ENCODE measurements at regions not wholly inside any gene's neighbourhood (a gene's known extent, or its start where the extent isn't known, plus 50 kb on each side); places are given as distances from the start of the nearest gene placed in this dataset.

DNA sequence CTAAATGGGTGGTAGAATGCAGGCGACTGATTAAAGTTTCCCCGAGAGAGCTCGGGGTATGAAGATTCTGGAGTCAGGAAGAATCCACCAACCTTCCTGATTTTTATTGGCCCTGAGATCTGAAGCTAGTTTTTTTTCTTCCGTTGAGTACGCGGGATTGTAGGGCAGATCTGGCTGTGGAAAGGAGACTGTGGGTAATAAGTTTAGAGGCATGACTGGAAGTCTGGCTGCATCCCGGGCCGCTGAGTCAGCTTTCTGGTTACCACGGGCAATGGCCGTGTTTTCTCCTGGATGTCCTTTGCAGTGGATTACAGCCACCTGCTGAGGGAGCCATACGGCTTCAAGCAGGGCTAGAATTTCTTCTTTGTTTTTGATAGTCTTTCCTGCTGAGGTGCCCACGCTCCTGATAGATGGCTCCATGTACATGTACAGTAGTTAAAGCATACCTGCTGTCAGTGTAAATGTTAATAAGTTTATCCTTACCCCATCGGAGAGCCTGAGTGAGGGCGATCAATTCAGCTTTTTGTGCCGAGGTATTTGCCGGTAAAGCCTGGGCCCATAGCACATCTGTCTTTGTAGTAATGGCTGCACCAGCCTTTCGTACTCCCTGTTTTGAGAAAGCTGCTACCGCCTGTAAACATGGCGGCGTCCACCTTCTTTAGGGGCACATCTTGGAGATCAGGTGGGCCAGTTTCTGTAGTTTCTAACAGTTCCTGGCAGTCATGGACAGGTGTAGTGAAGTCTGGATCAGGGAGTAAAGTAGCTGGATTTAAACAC, 154.0 kb downstream of the TRIM27 start:
- no peak for TF ChIP-seq EP300 (conservative IDR thresholded peaks at IDR 0.05; ENCODE audit: poor library complexity, severe bottlenecking)
- no peak for TF ChIP-seq POLR2AphosphoS5 (IDR thresholded peaks at IDR 0.05)
- TF ChIP-seq, protein P1, sequence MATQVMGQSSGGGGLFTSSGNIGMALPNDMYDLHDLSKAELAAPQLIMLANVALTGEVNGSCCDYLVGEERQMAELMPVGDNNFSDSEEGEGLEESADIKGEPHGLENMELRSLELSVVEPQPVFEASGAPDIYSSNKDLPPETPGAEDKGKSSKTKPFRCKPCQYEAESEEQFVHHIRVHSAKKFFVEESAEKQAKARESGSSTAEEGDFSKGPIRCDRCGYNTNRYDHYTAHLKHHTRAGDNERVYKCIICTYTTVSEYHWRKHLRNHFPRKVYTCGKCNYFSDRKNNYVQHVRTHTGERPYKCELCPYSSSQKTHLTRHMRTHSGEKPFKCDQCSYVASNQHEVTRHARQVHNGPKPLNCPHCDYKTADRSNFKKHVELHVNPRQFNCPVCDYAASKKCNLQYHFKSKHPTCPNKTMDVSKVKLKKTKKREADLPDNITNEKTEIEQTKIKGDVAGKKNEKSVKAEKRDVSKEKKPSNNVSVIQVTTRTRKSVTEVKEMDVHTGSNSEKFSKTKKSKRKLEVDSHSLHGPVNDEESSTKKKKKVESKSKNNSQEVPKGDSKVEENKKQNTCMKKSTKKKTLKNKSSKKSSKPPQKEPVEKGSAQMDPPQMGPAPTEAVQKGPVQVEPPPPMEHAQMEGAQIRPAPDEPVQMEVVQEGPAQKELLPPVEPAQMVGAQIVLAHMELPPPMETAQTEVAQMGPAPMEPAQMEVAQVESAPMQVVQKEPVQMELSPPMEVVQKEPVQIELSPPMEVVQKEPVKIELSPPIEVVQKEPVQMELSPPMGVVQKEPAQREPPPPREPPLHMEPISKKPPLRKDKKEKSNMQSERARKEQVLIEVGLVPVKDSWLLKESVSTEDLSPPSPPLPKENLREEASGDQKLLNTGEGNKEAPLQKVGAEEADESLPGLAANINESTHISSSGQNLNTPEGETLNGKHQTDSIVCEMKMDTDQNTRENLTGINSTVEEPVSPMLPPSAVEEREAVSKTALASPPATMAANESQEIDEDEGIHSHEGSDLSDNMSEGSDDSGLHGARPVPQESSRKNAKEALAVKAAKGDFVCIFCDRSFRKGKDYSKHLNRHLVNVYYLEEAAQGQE (IDR thresholded peaks at IDR 0.05; ENCODE audit: borderline replicate concordance): no peak
- TF ChIP-seq, protein P2, sequence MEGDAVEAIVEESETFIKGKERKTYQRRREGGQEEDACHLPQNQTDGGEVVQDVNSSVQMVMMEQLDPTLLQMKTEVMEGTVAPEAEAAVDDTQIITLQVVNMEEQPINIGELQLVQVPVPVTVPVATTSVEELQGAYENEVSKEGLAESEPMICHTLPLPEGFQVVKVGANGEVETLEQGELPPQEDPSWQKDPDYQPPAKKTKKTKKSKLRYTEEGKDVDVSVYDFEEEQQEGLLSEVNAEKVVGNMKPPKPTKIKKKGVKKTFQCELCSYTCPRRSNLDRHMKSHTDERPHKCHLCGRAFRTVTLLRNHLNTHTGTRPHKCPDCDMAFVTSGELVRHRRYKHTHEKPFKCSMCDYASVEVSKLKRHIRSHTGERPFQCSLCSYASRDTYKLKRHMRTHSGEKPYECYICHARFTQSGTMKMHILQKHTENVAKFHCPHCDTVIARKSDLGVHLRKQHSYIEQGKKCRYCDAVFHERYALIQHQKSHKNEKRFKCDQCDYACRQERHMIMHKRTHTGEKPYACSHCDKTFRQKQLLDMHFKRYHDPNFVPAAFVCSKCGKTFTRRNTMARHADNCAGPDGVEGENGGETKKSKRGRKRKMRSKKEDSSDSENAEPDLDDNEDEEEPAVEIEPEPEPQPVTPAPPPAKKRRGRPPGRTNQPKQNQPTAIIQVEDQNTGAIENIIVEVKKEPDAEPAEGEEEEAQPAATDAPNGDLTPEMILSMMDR (IDR thresholded peaks at IDR 0.05; ENCODE audit: poor library complexity, severe bottlenecking): peak; percentile 20
- H3K9me2 ChIP-seq (ENCODE audit: insufficient read depth, low read length): no peaks in the 10 kb centered on the region
- H3K36me3 ChIP-seq (ENCODE audit: insufficient read depth, low read length): no peaks in the 10 kb centered on the region
- H3K9me3 ChIP-seq (ENCODE audit: low read length): peaks cover 4% of the 10 kb centered on the region
- no peaks in the 10 kb centered on the region for H3F3A ChIP-seq (ENCODE audit: insufficient read depth, low read length, poor library complexity, severe bottlenecking)
- H3K27me3 ChIP-seq (ENCODE audit: insufficient read depth, low read depth, low read length): peaks cover 100% of the 10 kb centered on the region
- no peak overlapping the region for H3K27ac ChIP-seq (ENCODE audit: low read length)
- no peak overlapping the region for H3K4me2 ChIP-seq (ENCODE audit: low read length)
- no peaks in the 10 kb centered on the region for H3K79me2 ChIP-seq (replicated peaks; ENCODE audit: insufficient read depth, low read length)
- peak overlapping the region; percentile 39 for H3K4me3 ChIP-seq (ENCODE audit: low read length)
- H4K20me1 ChIP-seq (ENCODE audit: insufficient read depth): no peaks in the 10 kb centered on the region
- no peak overlapping the region for H2AFZ ChIP-seq (ENCODE audit: low read depth, low read length)
- H3K9ac ChIP-seq (ENCODE audit: low read length): no peak overlapping the region

DNA sequence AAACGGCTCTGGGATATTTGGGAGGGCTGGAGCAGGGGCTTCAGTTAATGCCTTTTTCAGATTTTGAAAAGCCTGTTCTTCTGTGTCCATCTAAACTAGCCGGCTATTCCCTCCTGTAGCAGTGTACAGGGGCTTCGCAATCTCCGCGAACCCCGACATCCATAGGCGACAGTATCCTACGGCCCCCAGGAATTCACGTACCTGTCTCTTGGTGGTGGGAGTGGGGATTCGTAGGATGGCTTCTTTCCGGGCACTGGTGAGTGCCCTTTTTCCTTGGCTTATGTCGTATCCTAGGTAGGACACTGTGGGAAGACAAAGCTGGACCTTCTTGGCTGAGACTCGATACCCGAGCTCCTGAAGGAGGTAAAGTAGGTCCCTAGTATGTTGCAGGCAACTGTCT, 153.1 kb downstream of the TRIM27 start:
- Histone ChIP-seq H4K20me1 (ENCODE audit: insufficient read depth) (no peaks in the 10 kb centered on the region), H3K27me3 (ENCODE audit: insufficient read depth, low read depth, low read length) (peaks cover 100% of the 10 kb centered on the region), H3K4me3 (ENCODE audit: low read length) (no peak overlapping the region), H3K27ac (ENCODE audit: low read length) (no peak overlapping the region), H2AFZ (ENCODE audit: low read depth, low read length) (no peak overlapping the region), H3K9me3 (ENCODE audit: low read length) (peaks cover 4% of the 10 kb centered on the region), H3K4me2 (ENCODE audit: low read length) (no peak overlapping the region), H3K9me2 (ENCODE audit: insufficient read depth, low read length) (no peaks in the 10 kb centered on the region), H3K36me3 (ENCODE audit: insufficient read depth, low read length) (no peaks in the 10 kb centered on the region), H3K9ac (ENCODE audit: low read length) (no peak overlapping the region), H3K79me2 (replicated peaks; ENCODE audit: insufficient read depth, low read length) (no peaks in the 10 kb centered on the region), H3F3A (ENCODE audit: insufficient read depth, low read length, poor library complexity, severe bottlenecking) (no peaks in the 10 kb centered on the region)
- TF ChIP-seq RAD21 (conservative IDR thresholded peaks at IDR 0.05) (no peak), EP300 (conservative IDR thresholded peaks at IDR 0.05; ENCODE audit: poor library complexity, severe bottlenecking) (no peak), MXI1 (conservative IDR thresholded peaks at IDR 0.05; ENCODE audit: poor library complexity, severe bottlenecking) (no peak), TAF1 (IDR thresholded peaks at IDR 0.05; ENCODE audit: low read depth) (no peak), SMC3 (conservative IDR thresholded peaks at IDR 0.05; ENCODE audit: poor library complexity) (no peak), POLR2AphosphoS5 (IDR thresholded peaks at IDR 0.05) (no peak), EZH2 (IDR thresholded peaks at IDR 0.05; ENCODE audit: borderline replicate concordance, insufficient read depth, low read length, poor library complexity, severe bottlenecking) (no peak)
- TF ChIP-seq, protein P2 (IDR thresholded peaks at IDR 0.05; ENCODE audit: poor library complexity, severe bottlenecking): no peak
- TF ChIP-seq, protein P1 (IDR thresholded peaks at IDR 0.05; ENCODE audit: borderline replicate concordance): no peak

Measured in neural cell (in vitro differentiated cells).